Neural progenitor cell (in vitro differentiated cells): ENCODE measurements at regions not wholly inside any gene's neighbourhood (a gene's known extent, or its start where the extent isn't known, plus 50 kb on each side); places are given as distances from the start of the nearest gene placed in this dataset. TPM values are rescaled to one million over a fixed set of nuclear protein-coding genes. Genes with fewer than 3 reads are reported as not detected.

Experiments used
- small RNA-seq: library from RNA; depleted of rRNA; stranded (forward); fragments of <200 nt; gene quantifications from one replicate; pipeline ENCODE3, GENCODE V24; 2015

Small RNA genes in the stretch of these regions (small RNA-seq; reads per million reads assigned to genes)
- gene AC133561.3 (not detected), gene AC133561.4 (not detected), gene AC140658.4 (not detected)
